ENCODE measurements at regions not wholly inside any gene's neighbourhood (a gene's known extent, or its start where the extent isn't known, plus 50 kb on each side); places are given as distances from the start of the nearest gene placed in this dataset.

DNA sequence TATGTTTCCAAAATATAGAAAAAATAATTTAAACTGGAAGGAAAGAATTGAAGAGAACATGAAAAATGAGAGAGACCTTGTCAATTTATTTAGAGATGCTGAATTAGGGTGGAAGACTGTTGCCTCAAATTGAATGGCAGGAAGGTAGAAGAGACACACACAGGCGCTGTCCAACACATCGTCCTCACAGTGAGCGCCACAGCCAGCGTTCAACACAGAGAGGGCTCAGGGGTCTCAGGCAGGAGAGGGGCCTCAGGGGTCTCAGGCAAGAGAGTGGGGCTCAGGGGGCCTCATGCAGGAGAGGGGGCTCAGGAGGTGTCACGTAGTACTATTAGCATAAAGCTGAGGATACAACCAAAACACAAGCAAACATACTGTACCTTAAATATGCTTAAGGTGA, 65.7 kb downstream of the TMEM18 start:
- no peak for DNase-seq

DNA sequence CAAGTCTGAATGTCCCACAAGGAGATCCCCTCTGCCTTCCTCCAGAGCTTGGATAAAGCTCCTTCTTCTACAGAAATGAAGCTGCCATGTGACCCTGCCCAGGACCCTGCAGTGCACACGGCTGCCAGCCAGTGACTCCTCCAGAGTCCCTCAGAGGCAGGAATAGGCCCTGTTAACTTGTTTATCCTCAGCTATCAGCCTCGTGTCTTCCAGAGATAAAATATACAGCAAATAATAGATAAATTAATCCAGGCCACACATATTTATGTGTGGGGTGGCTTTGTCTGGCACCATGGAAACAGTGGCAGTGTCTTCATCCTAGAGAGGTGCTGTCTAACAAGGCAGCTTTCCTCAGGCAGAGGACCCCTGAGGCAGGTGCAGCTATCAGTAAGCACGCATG, 66.7 kb downstream of the TMEM18 start:
- no peak for DNase-seq

DNA sequence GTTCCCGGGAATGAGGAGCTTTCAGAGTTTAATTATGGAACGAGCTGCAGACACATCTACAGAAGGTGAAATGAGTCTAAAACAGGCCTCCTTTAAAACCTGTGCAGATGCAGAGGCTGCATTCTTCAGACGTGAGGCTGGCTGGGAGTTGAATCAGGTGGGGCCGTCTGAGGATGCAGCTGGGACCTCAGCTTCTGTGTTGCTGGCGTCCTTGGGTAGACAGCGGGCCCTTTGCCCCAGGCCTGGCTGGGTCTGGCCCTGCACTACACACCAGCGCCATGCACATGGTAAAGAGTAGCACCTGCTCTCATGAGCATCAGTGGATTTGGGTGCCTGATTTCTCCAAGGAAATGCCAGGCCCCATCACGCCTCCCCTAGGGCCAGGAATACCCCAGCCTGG, 67.3 kb downstream of the TMEM18 start:
- DNase-seq: no peak

DNA sequence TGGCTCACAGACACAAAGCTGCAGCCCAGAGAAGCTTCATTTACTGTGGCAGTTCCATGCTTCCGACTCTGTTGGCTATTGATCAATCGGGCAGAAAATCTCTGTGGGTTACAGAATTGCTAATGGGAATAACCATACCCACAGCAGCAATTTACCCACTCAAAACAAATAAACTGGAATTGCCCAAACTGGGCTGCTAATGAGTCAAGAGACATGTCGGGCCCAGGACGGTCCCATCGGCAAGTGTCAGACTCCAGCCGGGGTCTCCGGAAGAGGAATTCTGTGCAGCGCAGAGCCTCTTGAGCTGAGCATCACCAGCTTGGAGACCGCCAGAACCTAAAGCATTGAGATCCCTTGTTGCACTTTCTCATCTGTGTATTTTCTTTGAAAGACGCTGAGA, 67.8 kb downstream of the TMEM18 start:
- no peak for DNase-seq

DNA sequence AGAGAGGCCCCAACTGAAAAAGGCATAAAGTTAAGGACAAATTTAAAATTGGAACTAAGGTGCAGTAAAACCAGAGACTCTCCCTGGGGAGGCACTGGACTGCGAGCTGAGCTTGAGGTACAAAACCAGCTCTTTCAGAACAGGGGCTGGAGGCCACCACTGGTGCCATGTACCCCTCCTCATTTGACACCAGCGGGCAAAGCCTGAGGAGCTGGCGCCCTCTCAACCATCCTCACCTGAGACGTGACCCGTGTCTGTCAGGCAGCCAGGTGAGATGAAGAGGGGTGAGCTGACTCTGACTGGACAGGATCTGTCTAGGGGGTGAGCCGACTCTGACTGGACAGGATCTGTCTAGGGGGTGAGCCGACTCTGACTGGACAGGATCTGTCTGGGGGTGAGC, 68.5 kb downstream of the TMEM18 start:
- DNase-seq: no peak

DNA sequence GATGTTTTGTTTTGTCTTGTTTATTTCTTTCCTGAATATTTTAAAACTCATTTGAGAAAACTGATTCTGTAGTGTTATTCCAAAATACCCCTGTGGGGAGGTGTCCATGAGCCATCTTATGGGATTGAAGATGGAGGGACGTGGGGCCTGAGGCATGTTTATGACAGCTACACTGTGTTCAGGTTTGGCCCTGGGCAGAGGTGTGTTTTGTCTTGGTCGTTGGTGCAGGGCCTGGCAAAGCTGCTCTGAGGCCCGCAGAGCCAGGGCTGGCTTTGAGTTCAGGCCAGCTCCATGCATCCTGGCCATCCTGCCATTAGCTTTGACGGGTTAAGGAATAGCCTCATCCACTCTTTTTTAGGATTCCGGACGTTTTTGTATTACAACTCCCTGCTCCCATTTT, 68.9 kb downstream of the TMEM18 start:
- DNase-seq: no peak

DNA sequence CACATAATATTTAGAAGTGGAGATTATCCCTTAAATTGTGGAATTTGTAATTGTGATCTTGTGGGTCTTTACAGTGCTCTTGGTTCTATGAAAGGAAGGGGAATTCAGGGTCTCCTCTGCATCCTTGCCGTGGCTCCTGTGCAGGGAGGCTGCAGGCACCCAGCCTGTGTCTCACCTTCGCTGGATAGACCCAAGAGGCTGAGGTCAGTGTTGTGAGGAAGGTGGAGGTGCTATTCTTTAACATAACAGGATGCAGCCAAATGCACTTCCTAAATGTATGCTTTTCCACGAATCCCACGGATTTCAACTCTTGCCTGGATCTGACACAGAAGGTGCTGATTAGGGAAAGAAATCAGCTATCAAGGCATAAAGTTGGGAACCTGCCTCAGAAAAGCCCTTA, 69.5 kb downstream of the TMEM18 start:
- no peak for DNase-seq

DNA sequence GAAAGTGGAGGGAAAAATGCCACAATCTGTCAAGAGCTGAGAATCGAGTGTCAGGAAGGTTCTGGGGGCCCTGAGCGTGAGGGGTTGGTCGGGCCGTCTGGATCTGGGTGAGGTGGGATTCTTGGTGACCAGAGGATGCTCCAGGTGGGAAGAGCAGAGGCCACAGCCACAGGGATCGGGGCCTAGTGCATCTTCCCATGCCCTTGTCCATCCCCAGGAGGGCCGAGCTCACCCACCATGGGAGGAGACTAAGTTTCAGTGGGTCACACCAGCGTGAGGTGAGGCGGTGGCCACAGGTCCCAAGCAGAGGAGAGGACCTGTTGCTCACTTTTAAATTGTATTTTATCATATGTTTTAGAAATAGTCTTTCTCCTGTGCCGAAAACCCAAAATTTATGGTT, 70.0 kb downstream of the TMEM18 start:
- DNase-seq: no peak

DNA sequence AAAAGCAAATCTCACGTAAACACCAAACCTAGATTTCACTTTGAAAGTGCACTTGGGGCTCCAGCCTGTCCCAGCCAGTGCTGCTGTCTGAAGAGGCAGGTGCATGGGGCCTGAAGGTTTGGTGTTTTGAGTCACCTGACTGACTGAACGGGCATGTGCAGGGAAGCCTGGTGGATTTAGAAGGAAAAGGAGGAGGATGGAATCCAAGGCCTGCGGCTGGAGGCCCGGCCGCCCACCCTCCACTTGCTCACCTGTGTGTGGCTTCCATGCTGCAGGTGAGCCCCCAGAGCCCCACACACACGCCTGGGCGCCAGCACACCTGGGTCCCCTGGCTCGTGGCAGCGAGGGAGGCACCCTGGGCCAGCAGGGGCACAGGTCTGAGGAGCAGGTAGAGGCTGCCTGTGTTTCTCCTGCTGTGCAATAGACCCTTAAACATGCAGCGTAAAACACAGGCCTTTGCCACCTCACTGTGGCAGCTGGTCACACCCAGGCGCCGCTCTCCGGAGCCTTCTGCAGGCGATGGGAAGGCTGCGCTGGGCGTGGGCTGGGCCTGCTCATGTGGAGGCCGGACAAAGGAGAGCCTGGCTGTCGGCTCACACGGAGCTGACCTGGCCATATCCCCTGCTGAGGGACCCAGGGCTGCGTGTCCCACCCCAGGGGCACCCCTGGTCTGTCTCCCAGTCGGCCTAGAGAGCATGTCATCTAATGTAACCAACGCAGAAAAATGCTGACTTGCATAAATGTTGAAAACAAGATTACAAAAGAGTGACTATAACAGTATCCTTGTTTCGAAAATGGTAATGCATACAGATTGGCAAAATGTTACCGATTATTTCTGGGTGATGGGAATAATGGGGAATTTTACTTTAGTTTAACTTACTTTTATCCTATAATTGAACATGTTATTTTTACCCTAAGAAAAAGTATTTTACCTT, 71.3 kb downstream of the TMEM18 start:
- no peak for DNase-seq

DNA sequence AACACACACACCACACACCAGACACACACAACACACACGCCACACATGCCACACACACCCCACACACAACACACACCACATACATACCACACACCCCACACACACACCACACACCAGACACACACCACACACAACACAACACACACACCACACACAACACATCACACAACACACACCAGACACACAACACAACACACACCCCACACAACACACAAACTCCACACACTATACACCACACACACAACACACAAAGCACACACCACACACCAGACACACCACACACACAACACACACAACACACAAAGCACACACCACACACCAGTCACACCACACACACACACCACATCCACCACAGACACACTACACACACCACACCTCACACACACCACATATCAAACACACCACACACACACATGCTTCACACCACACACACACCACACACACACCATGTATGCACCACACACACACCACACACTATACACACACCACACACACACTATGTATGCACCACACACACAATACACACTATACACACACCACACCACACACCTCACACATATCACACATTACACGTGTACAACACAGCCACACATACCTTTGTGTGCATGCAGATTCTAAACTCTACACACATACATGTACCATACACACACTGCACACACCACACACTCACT, 72.2 kb downstream of the TMEM18 start:
- no peak for DNase-seq

DNA sequence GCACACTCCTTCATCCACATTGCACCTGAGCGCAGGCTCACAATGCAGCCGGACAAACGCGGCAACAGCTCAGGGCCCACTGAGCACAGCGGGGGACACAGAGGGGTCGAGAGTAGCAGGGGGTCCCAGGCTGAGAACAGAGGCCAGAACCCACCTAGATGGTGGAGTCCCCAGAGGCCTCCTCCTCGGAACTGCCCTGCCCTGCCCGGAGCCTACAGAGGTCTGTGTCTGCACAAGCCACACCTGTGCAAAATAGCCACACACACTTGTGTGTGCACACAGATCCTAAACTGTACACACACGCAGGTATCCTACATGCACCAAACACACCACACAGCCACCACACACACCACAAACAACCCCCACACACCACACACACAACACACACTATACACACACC, 72.8 kb downstream of the TMEM18 start:
- no peak for DNase-seq

DNA sequence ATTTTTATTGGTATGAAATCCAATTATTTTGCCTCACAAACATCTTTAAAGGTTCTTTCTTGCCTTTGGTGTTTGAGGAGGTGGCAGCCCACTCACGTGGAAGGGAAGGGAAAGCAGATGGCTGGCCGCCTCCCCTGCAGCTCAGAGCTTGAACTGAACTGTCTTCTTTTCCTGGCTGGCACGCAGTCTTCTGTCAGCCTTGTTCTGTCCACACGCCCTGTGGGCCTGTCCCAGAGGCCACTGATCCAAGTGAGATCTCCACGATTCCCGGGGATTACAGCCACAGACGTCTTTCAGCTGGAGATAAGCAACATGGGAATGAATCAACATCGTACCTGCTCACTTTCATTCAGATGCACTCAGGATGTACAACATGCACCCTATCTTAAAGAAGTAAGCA, 73.3 kb downstream of the TMEM18 start:
- DNase-seq: no peak

DNA sequence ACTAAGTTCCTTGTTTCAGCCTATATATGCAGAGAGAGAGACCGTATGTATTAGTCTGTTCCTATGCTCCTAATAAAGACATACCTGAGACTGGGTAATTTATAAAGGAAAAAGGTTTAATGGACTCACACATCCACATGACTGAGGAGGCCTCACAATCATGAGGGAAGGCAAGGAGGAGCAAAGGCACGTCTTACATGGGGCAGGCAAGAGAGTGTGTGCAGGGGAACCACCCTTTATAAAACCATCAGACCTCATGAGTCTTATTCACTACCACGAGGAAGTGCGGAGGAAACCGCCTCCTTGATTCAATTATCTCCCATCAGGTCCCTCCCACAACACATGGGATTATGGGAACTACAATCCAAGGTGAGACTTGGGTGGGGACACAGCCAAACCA, 73.8 kb downstream of the TMEM18 start:
- DNase-seq: no peak

DNA sequence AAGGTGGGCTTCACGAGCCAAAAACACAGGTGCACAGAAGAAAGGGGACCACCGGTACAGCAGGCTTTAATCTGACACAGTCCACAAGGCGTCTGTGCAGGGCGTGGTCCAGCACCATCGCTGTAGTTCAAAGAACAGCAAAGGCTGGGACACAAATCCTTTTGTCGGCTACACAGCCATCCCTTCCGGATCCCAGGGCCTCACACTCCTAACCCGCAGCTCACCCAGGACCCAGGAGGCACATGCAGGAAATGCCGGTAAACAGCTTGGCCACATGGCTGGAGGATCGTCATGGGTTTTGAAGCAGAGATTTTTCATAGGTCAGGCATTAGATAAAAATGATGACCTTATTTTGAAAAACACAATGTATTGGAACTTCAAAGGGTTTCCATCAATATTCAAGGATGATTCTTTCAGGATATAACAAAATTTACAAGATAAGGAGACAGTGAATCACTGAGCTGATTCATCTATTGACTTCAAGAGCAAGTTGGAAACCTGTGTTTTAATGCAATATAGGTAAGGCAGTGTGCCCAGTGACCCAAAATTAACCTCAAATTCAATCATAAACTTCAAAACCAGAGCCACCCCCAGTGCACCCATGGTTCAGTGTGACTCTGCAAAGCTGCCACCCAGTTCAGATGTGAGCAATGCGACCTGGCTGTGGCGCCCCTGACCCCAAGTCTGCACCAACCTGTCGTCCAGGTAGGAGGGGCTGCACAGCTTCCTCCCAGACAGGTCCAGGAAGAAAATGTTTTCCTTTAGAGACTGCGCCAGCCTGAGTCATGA, 74.4 kb downstream of the TMEM18 start:
- no peak for DNase-seq

DNA sequence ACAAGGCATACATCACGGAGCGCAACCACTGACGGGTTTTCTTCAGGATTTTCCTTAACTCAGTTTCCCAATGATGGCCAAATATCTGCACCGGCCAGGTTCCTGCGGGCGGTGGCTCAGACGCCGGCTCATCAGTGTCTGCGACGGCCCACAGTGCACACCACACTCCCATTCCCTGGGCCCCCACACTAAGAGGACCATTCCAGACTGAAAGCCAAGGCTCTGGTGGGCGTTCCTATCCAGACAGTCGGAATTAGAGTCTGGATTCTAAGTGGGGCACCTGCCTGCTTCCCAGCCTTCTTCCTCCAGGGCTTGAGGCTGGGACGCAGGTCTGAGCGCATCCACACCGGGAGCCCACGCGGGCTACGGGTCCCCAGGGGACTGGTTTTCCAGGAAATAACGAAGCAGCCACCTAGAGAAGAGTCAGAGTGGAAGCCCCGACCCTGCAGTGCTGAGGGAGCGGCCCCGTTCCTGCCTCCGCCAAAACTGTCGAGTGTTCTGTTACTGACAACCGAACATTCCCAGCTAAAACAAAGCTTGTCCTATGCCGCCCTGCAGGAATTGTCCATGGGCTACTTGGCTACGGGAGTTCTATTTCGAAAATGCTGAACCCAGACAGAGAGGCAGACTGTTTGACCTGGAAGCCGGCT, 75.3 kb downstream of the TMEM18 start:
- no peak for DNase-seq

DNA sequence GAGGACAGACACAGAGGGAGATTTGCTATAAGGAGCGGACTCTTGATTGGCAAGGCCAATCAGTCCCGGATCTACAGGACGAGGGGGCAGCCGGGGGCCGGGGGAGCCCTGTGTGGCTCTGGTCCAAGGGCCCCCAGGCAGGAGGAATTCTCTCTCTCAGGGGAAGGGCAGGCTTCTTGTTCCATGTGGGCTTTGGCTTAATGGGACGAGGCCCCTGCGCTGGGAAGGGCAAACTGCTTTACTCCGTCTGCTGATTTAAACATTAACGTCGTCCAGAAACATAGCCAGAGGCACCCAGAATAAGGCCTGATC, 75.9 kb downstream of the TMEM18 start:
- no peak for DNase-seq

DNA sequence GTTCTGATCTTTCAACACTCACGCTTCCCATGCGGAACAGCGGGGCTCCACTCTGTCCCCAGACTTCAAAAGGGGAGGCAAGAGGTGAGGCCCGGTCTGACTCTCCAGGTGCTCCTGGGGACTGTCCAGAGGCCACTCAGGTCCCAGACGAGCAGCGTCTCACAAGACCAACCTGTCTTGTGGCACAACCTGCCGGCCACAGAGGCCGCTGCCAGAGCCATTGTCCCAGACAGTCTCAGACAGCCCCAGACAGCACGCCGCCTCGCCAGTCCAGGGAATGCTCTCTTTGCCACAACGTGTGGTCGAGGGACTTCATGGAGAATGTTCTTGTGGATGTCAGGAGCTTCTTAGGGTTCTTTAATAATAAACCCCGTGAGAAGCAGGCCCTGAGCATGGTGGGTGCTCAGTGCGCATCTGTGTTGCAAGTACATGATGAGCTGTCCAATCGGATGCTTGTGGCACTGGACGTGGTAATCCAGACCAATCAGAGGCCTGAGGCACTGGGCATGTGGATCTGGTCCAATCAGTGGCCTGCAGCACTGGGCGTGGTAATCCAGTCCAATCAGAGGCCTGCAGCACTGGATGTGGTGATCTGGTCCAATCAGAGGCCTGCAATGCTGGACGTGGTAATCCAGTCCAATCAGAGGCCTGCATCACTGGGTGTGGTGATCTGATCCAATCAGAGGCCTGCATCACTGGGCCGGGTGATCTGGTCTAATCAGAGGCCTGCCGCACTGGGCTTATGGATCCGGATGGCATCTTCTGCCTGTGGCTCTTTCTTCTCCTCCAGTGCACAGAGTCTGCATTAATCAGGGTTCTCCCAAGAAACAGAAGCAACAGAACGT, 76.4 kb downstream of the TMEM18 start:
- DNase-seq: no peak

DNA sequence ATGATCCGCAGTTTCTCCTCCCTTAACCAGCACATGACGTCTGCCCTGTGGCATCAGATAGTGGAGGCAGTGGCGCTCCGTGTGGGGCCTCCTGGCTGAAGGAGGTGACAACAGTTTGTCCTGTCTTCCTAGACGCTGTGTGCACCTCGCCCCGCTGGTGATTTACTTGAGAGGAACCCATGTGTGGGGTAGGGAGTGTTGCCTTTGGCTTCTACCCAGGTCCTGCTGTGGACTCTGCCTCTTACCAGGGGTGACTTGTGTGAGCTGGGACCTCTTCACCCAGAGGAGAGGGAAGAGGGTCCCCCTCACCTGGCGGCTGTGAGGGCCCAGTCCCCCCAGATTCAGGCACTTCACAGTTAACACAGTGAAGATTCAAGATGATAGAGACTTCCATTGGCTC, 77.6 kb downstream of the TMEM18 start:
- no peak for DNase-seq

DNA sequence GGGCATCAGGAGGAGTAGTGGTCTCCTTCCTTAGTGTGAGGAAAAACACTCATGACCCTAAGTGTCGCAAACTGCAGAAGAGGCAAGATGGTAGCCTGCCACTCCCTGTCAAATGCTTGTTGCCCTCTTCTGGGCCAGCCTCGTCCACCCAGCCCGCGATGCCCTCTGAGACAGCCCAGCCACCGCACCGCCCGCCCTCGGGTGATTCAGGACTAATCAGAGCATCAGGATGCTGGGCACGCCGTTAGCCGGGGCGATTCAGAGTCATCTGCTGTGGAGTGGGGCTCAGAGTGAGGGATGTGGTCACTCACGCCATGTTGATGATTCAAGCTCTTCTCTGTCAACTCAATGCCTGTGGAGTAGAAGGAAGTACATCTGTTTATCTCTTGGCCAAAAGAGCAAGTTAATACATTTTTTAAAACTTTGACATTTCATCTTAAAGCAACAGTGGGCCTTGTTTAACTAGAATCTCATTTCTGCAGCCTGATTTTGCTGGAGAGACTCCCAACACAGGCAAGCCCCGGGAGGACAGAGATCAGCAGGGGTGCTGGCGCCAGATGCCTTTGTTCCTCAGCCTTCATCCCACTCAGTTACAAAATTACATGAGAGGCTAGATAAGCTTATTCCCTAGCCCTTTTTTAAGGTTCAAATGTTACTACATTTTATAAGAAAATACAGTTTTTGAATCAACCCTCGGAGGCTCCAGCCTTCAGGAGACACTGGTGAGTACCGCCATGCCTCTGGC, 79.0 kb downstream of the TMEM18 start:
- DNase-seq: no peak

DNA sequence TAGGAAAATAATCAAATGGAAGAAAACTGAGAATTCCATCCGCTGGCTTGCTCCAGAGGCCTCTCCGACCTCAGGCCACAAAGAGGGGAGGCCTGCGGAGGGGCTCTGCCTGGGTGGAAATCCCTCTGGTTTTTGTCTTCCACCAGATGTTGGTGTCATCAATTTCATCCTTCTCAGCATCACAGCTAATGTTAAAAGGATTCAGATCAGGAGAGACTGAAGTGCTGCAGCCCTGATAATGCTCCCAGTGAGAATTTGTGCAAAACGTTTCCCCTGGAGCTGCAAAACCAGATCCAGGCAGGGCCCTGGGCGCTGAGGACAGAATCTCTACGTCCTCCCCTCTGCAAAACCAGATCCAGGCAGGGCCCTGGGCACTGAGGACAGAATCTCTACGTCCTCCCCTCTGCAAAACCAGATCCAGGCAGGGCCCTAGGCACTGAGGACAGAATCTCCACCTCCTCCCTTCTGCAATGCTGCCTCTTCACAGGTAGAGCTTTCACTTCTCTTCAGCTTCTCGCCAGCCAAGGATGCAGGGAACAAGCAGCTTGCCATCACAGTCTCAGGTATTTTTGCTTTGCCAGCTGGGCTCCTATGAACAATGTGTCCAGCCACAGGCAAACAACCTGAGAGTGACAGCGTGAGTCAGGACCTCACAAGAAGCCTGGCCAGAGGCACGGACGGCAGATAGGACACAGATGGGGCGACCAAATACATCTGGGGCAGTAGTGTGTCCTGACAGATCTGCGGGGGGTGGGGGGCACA, 81.2 kb downstream of the TMEM18 start:
- no peak for DNase-seq
